Spleen (tissue), 11 donors: ENCODE measurements at regions not wholly inside any gene's neighbourhood (a gene's known extent, or its start where the extent isn't known, plus 50 kb on each side); places are given as distances from the start of the nearest gene placed in this dataset.

Experiments used
- DNase-seq: peaks from one replicate; pipeline ENCODE4 v3.0.0-alpha.2; 2020
- H3K27ac ChIP-seq, 8 donors: fragments of 200-600 bp; sonication (generic) in 7 of 8; 1 replicate in 4 of 8; 2 replicates in 4 of 8; pipeline versions ENCODE4 v1.5.0 to v1.8.0; 2016 to 2021; ENCODE audit warnings: inconsistent platforms in 4 of 8, mild to moderate bottlenecking in 4 of 8, moderate library complexity in 1 of 8
- H3K27me3 ChIP-seq, 7 donors: fragments of 200-600 bp; sonication (generic) in 6 of 7; replicated peaks in 1 of 7; 1 replicate in 4 of 7; 2 replicates in 3 of 7; pipeline versions ENCODE4 v1.5.0 to v1.8.0; 2016 to 2021; ENCODE audit warnings: inconsistent platforms in 3 of 7, mild to moderate bottlenecking in 1 of 7
- H3K36me3 ChIP-seq, 6 donors: fragments of 200-600 bp; sonication (generic) in 5 of 6; 1 replicate in 4 of 6; 2 replicates in 2 of 6; pipeline versions ENCODE4 v1.5.0 to v1.8.0; 2016 to 2021; ENCODE audit warnings: inconsistent platforms in 2 of 6
- H3K4me1 ChIP-seq, 6 donors: fragments of 200-600 bp; sonication (generic) in 5 of 6; 1 replicate in 3 of 6; 2 replicates in 3 of 6; pipeline versions ENCODE4 v1.5.0 to v1.8.0; 2016 to 2021; ENCODE audit warnings: inconsistent platforms in 3 of 6
- H3K4me3 ChIP-seq, 8 donors: fragments of 200-600 bp; sonication (generic) in 7 of 8; 1 replicate in 4 of 8; 2 replicates in 4 of 8; pipeline versions ENCODE4 v1.5.0 to v1.8.0; 2016 to 2021; ENCODE audit warnings: inconsistent platforms in 4 of 8, mild to moderate bottlenecking in 4 of 8, moderate library complexity in 2 of 8
- H3K9me3 ChIP-seq, 8 donors: fragments of 200-600 bp; sonication (generic) in 7 of 8; 1 replicate in 4 of 8; 2 replicates in 4 of 8; pipeline versions ENCODE4 v1.5.0 to v1.8.0; 2016 to 2021; ENCODE audit warnings: inconsistent platforms in 4 of 8
- CTCF ChIP-seq, 11 experiments: fragments of 200-600 bp in 7 of 11; fragments of 450-650 bp in 4 of 11; sonication (generic) in 4 of 11; IDR thresholded peaks in 8 of 11; conservative IDR thresholded peaks in 3 of 11; 1 replicate in 7 of 11; 2 replicates in 4 of 11; pipeline versions ENCODE4 v1.4.0 to v1.8.0; 2016 to 2021; ENCODE audit warnings: antibody characterized with exemption in 11 of 11, inconsistent platforms in 4 of 11, mild to moderate bottlenecking in 1 of 11
- POLR2A ChIP-seq, 3 donors: fragments of 450-650 bp; IDR thresholded peaks; one replicate each; pipeline ENCODE4 v1.5.1; 2017; ENCODE audit warnings: antibody characterized with exemption in 3 of 3, mild to moderate bottlenecking in 1 of 3
- POLR2AphosphoS5 ChIP-seq, 3 donors: sonication (generic); formaldehyde crosslinking; IDR thresholded peaks; one replicate each; pipeline ENCODE4 v1.5.1; 2017; ENCODE audit warnings: antibody characterized with exemption in 3 of 3
- WGBS, 5 donors: extraction: QIAGEN DNeasy Blood & Tissue Kit in 3 of 5; methylation state at CpG; one replicate each; pipeline versions ENCODE4 v1.1.5 to v1.1.7; 2013 to 2018; 5-methylcytosine and 5-hydroxymethylcytosine counted together
- intact Hi-C: fragments of 100-400 bp; cut with DNase I; formaldehyde crosslinking; loops from one replicate; pipeline ENCODE4 v1.15.0; 2023; ENCODE audit warnings: low total_unique reads
- donor health status: healthy with polysubstance abuse.
- donor health status: DM: no; HTN: no; CAD: no; lungs with moderate emphysema.
- donor health status: DM: no; HTN: no; CAD: no.
- donor health status: Bipolar disorder and iron deficiency.
- donor health status: healthy.
- donor health status: DM: no; HTN: no; CAD: no.
- donor health status: DM: yes; HTN: yes; CAD: no.

- H3K4me1 ChIP-seq = no peaks in the 10 kb centered on the region
- WGBS, 5 donors = 88 to 100% (median 91%) methylated on average over 1 of the region's 1 CpG
- no peaks in the 10 kb centered on the region for H3K36me3 ChIP-seq
- TF ChIP-seq POLR2A (IDR thresholded peaks at IDR 0.05) = no peak
- TF ChIP-seq POLR2AphosphoS5 (IDR thresholded peaks at IDR 0.05) = no peak
- no peak for TF ChIP-seq CTCF (IDR thresholded peaks at IDR 0.05 in 8 of 11, conservative IDR thresholded peaks at IDR 0.05 in 3 of 11)
- intact Hi-C loops = no loop called here
- H3K9me3 ChIP-seq = no peaks in the 10 kb centered on the region
- H3K4me3 ChIP-seq = no peak overlapping the region
- DNase-seq = no peak
- H3K27ac ChIP-seq = no peak overlapping the region
- H3K27me3 ChIP-seq = peaks cover 0 to 12% (median 0%) of the 10 kb centered on the region in 7 donors
These were observed 68.3 kb downstream of the NR2F2 start for GRCh38 chr15:96398776-96399175.

- peaks cover 0 to 29% (median 5%) of the 10 kb centered on the region in 7 donors for H3K27me3 ChIP-seq
- intact Hi-C loops = no loop called here
- WGBS, 5 donors = 27 to 48% (median 40%) methylated on average over 3 of the region's 3 CpGs
- no peaks in the 10 kb centered on the region for H3K36me3 ChIP-seq
- no peaks in the 10 kb centered on the region for H3K9me3 ChIP-seq
- no peak for TF ChIP-seq CTCF (IDR thresholded peaks at IDR 0.05 in 8 of 11, conservative IDR thresholded peaks at IDR 0.05 in 3 of 11)
- no peaks in the 10 kb centered on the region for H3K4me1 ChIP-seq
- no peak overlapping the region for H3K4me3 ChIP-seq
- DNase-seq = no peak
- no peak overlapping the region for H3K27ac ChIP-seq
These were observed 71.9 kb downstream of the NR2F2 start for GRCh38 chr15:96402403-96402802.

- Histone ChIP-seq H3K27me3 (peaks cover 0 to 35% (median 11%) of the 10 kb centered on the region in 7 donors), H3K4me1 (no peaks in the 10 kb centered on the region), H3K4me3 (no peak overlapping the region), H3K27ac (no peak overlapping the region), H3K36me3 (no peaks in the 10 kb centered on the region), H3K9me3 (no peaks in the 10 kb centered on the region)
- intact Hi-C loops = no loop called here
- WGBS, 5 donors = 71 to 94% (median 82%) methylated on average over 1 of the region's 1 CpG
- no peak for DNase-seq
- no peak for TF ChIP-seq POLR2AphosphoS5 (IDR thresholded peaks at IDR 0.05)
- no peak for TF ChIP-seq CTCF (IDR thresholded peaks at IDR 0.05 in 8 of 11, conservative IDR thresholded peaks at IDR 0.05 in 3 of 11)
- no peak for TF ChIP-seq POLR2A (IDR thresholded peaks at IDR 0.05)
These were observed 72.6 kb downstream of the NR2F2 start for GRCh38 chr15:96403071-96403470.

GRCh38 chr15:96403932-96404331, 73.4 kb downstream of the NR2F2 start:
- 70 to 89% (median 80%) methylated on average over 1 of the region's 1 CpG for WGBS, 5 donors
- intact Hi-C loops = no loop called here
- TF ChIP-seq POLR2A (IDR thresholded peaks at IDR 0.05) = no peak
- TF ChIP-seq POLR2AphosphoS5 (IDR thresholded peaks at IDR 0.05) = no peak
- TF ChIP-seq CTCF (IDR thresholded peaks at IDR 0.05 in 8 of 11, conservative IDR thresholded peaks at IDR 0.05 in 3 of 11) = no peak

More at GRCh38 chr15:96403932-96404331, 73.4 kb downstream of the NR2F2 start:
- no peak overlapping the region for H3K4me3 ChIP-seq
- no peak overlapping the region for H3K27ac ChIP-seq
- peaks cover 0 to 44% (median 20%) of the 10 kb centered on the region in 7 donors for H3K27me3 ChIP-seq
- H3K9me3 ChIP-seq = no peaks in the 10 kb centered on the region
- H3K4me1 ChIP-seq = peaks cover 0 to 5% (median 3%) of the 10 kb centered on the region in 6 donors
- H3K36me3 ChIP-seq = no peaks in the 10 kb centered on the region
- no peak for DNase-seq
